ENCODE measurements at regions not wholly inside any gene's neighbourhood (a gene's known extent, or its start where the extent isn't known, plus 50 kb on each side); places are given as distances from the start of the nearest gene placed in this dataset.

GRCh38 chr2:173808718-173809117 is 156.5 kb downstream of the SP3 start:
- no peak overlapping the region for H3K4me3 Mint-ChIP-seq
- Histone ChIP-seq H3K9ac (ENCODE audit: extremely low read depth, low read length, poor library complexity, severe bottlenecking) (no peak overlapping the region), H3K4me3 (ENCODE audit: low read length) (no peak overlapping the region), H3K36me3 (ENCODE audit: control insufficient read depth, insufficient read depth, low read length) (no peaks in the 10 kb centered on the region), H3K27ac (ENCODE audit: low read depth, low read length) (no peak overlapping the region), H3K27me3 (ENCODE audit: control insufficient read depth, insufficient read depth, low read length, poor library complexity, severe bottlenecking) (no peaks in the 10 kb centered on the region), H3K4me1 (ENCODE audit: control insufficient read depth, insufficient read depth, low read length) (no peaks in the 10 kb centered on the region), H3K9me3 (ENCODE audit: control insufficient read depth, low read length) (no peaks in the 10 kb centered on the region)
- H3K4me1 Mint-ChIP-seq: peaks cover 3% of the 10 kb centered on the region
- H3K27ac Mint-ChIP-seq: no peak overlapping the region
- peaks cover 4% of the 10 kb centered on the region for H3K9me3 Mint-ChIP-seq
- H3K36me3 Mint-ChIP-seq (ENCODE audit: low read depth): no peaks in the 10 kb centered on the region
- DNase-seq: no peak
- 79 to 89% methylated on average over 2 of the region's 2 CpGs for WGBS, 2 experiments (ENCODE audit: insufficient coverage in 1 of 2, insufficient read length in 1 of 2)
- H3K27me3 Mint-ChIP-seq (ENCODE audit: insufficient read depth): no peaks in the 10 kb centered on the region
- TF ChIP-seq CTCF (conservative IDR thresholded peaks at IDR 0.05): no peak

DNA sequence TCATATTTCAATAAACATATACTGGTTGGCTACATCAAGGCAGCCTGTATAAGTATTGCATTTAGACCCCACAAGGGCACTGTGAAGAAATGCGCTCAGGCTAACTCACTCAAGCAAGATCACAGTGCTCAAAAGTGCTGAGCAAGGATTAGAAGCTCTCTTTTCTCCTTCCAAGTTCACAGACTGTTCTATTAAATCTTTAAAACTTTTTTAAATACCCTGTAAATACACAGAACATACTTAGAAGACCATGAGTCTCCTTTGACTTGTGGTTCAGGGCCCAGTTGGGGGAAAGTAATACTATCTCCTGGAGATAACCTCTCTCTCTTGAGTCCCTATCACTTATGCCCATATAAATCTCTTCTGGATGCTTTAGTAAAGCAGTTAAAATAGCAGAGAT is 152.9 kb downstream of the SP3 start:
- DNase-seq: no peak
- Mint-ChIP-seq H3K36me3 (ENCODE audit: low read depth) (no peaks in the 10 kb centered on the region), H3K4me3 (no peak overlapping the region), H3K4me1 (no peaks in the 10 kb centered on the region), H3K27me3 (ENCODE audit: insufficient read depth) (no peaks in the 10 kb centered on the region), H3K9me3 (peaks cover 4% of the 10 kb centered on the region), H3K27ac (no peak overlapping the region)
- Histone ChIP-seq H3K9ac (ENCODE audit: extremely low read depth, low read length, poor library complexity, severe bottlenecking) (no peak overlapping the region), H3K4me1 (ENCODE audit: control insufficient read depth, insufficient read depth, low read length) (no peaks in the 10 kb centered on the region), H3K27me3 (ENCODE audit: control insufficient read depth, insufficient read depth, low read length, poor library complexity, severe bottlenecking) (no peaks in the 10 kb centered on the region), H3K9me3 (ENCODE audit: control insufficient read depth, low read length) (no peaks in the 10 kb centered on the region), H3K27ac (ENCODE audit: low read depth, low read length) (no peak overlapping the region), H3K36me3 (ENCODE audit: control insufficient read depth, insufficient read depth, low read length) (no peaks in the 10 kb centered on the region), H3K4me3 (ENCODE audit: low read length) (no peak overlapping the region)
- no peak for TF ChIP-seq CTCF (conservative IDR thresholded peaks at IDR 0.05)
- WGBS, 2 experiments (ENCODE audit: insufficient coverage in 1 of 2, insufficient read length in 1 of 2): 96 to 100% methylated on average over 1 of the region's 1 CpG

DNA sequence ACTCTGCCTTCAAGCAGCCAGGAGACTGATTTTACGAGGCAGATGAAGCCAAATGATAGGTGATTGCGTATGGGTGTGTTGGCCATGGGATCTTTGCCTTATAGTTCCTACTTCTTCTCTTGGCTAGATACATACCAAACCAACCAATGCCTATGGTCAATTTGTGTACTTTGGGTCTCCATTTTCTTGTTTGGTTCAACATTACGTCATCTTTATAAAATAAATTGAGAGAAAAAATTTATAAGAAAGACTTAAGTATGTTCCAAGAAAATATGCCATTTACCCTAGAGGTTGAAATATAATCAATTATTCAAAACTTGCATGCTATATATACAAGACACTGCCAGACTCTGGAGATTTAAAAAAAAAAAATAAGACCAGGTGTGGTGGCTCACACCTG is 150.9 kb downstream of the SP3 start:
- no peak overlapping the region for H3K27ac Mint-ChIP-seq
- Histone ChIP-seq H3K4me3 (ENCODE audit: low read length) (no peak overlapping the region), H3K36me3 (ENCODE audit: control insufficient read depth, insufficient read depth, low read length) (no peaks in the 10 kb centered on the region), H3K27ac (ENCODE audit: low read depth, low read length) (no peak overlapping the region), H3K9me3 (ENCODE audit: control insufficient read depth, low read length) (no peaks in the 10 kb centered on the region), H3K9ac (ENCODE audit: extremely low read depth, low read length, poor library complexity, severe bottlenecking) (no peak overlapping the region), H3K4me1 (ENCODE audit: control insufficient read depth, insufficient read depth, low read length) (no peaks in the 10 kb centered on the region), H3K27me3 (ENCODE audit: control insufficient read depth, insufficient read depth, low read length, poor library complexity, severe bottlenecking) (no peaks in the 10 kb centered on the region)
- no peaks in the 10 kb centered on the region for H3K9me3 Mint-ChIP-seq
- DNase-seq: no peak
- no peak for TF ChIP-seq CTCF (conservative IDR thresholded peaks at IDR 0.05)
- no peaks in the 10 kb centered on the region for H3K27me3 Mint-ChIP-seq (ENCODE audit: insufficient read depth)
- H3K4me1 Mint-ChIP-seq: no peaks in the 10 kb centered on the region
- 97% methylated on average over 3 of the region's 3 CpGs; no CpG with 5 or more reads in 1 of the 2 experiments for WGBS, 2 experiments (ENCODE audit: insufficient coverage in 1 of 2, insufficient read length in 1 of 2)
- H3K4me3 Mint-ChIP-seq: no peak overlapping the region
- H3K36me3 Mint-ChIP-seq (ENCODE audit: low read depth): no peaks in the 10 kb centered on the region
